SK-N-SH (cell line): ENCODE measurements at regions not wholly inside any gene's neighbourhood (a gene's known extent, or its start where the extent isn't known, plus 50 kb on each side); places are given as distances from the start of the nearest gene placed in this dataset.

ENCODE experiments used
- CTCF ChIA-PET: fragments of 300-600, 350-600 bp; formaldehyde crosslinking; extraction: SDS; loops from one replicate; lab custom pipeline; 2021; lab: Yijun Ruan, JAX
- POLR2A ChIA-PET: fragments of 350-600 bp; sonication (Branson Sonifier 250); formaldehyde crosslinking; extraction: SDS; loops from one replicate; lab custom pipeline; 2020; ENCODE audit warnings: antibody characterized with exemption, inconsistent platforms; lab: Yijun Ruan, JAX
- DNase-seq: peaks from one replicate; pipeline ENCODE4 v3.0.0; 2012
- H2AFZ ChIP-seq: fragments of 200-600 bp; sonication (generic); 2 replicates; pipeline ENCODE4 v1.8.1; 2016; ENCODE audit warnings: antibody characterized with exemption, mild to moderate bottlenecking, low read depth
- H3F3A ChIP-seq: fragments of 200-600 bp; sonication (generic); replicated peaks from 2 replicates; pipeline ENCODE3; 2016; ENCODE audit warnings: antibody characterized with exemption, mild to moderate bottlenecking; ENCODE audit not compliant: insufficient read depth
- H3K27ac ChIP-seq, 2 experiments: fragments of 200-500 bp in 1 of 2; fragments of 200-600 bp in 1 of 2; sonication (Bioruptor generic) in 1 of 2; sonication (generic), shearing (Covaris generic) in 1 of 2; 2 replicates each; pipeline versions ENCODE4 v1.5.1 to v1.6.1; 2014 to 2016; ENCODE audit warnings: low read depth in 2 of 2, inconsistent platforms in 1 of 2, low read length in 1 of 2, mild to moderate bottlenecking in 1 of 2, mixed read lengths in 1 of 2
- H3K27me3 ChIP-seq: fragments of 200-600 bp; sonication (generic), shearing (Covaris generic); 2 replicates; pipeline ENCODE4 v1.6.1; 2016; ENCODE audit warnings: mixed run types; ENCODE audit not compliant: insufficient read depth
- H3K36me3 ChIP-seq, 2 experiments: fragments of 200-500 bp in 1 of 2; fragments of 200-600 bp in 1 of 2; sonication (Bioruptor generic) in 1 of 2; sonication (generic) in 1 of 2; replicated peaks in 1 of 2; 2 replicates each; pipeline versions ENCODE3 to v1.5.1; 2014 to 2016; ENCODE audit warnings: low read length in 1 of 2, mild to moderate bottlenecking in 1 of 2; ENCODE audit not compliant: insufficient read depth in 2 of 2, control insufficient read depth in 1 of 2
- H3K4me1 ChIP-seq, 2 experiments: fragments of 200-500 bp in 1 of 2; fragments of 200-600 bp in 1 of 2; sonication (Bioruptor generic) in 1 of 2; sonication (generic), shearing (Covaris generic) in 1 of 2; 2 replicates each; pipeline versions ENCODE4 v1.5.1 to v1.6.1; 2014 to 2016; ENCODE audit warnings: low read depth in 1 of 2, low read length in 1 of 2, mixed run types in 1 of 2; ENCODE audit not compliant: insufficient read depth in 2 of 2, control insufficient read depth in 1 of 2
- H3K4me2 ChIP-seq: fragments of 200-600 bp; sonication (generic), shearing (Covaris generic); 2 replicates; pipeline ENCODE4 v1.6.1; 2017; ENCODE audit warnings: mixed run types
- H3K4me3 ChIP-seq, 2 experiments: fragments of 200-500 bp in 1 of 2; fragments of 200-600 bp in 1 of 2; sonication (Bioruptor generic) in 1 of 2; sonication (generic), shearing (Covaris generic) in 1 of 2; 2 replicates each; pipeline versions ENCODE4 v1.5.1 to v1.8.1; 2014 to 2016; ENCODE audit warnings: low read depth in 2 of 2, inconsistent platforms in 1 of 2, low read length in 1 of 2, mild to moderate bottlenecking in 1 of 2, mixed read lengths in 1 of 2, moderate library complexity in 1 of 2
- H3K79me2 ChIP-seq: fragments of 200-600 bp; sonication (generic); 2 replicates; pipeline ENCODE4 v1.8.1; 2017; ENCODE audit warnings: mild to moderate bottlenecking; ENCODE audit not compliant: insufficient read depth
- H3K9ac ChIP-seq: fragments of 200-600 bp; sonication (generic); 2 replicates; pipeline ENCODE4 v1.6.1; 2017; ENCODE audit warnings: mixed run types
- H3K9me2 ChIP-seq: fragments of 200-600 bp; sonication (generic); 2 replicates; pipeline ENCODE4 v1.6.1; 2017; ENCODE audit warnings: mixed run types
- H3K9me3 ChIP-seq: fragments of 200-600 bp; sonication (generic); 2 replicates; pipeline ENCODE4 v1.6.1; 2017; ENCODE audit warnings: mixed run types, mild to moderate bottlenecking, moderate library complexity
- H4K20me1 ChIP-seq: fragments of 200-600 bp; sonication (generic); 2 replicates; pipeline ENCODE4 v1.6.1; 2017; ENCODE audit warnings: mild to moderate bottlenecking, mixed run types; ENCODE audit not compliant: insufficient read depth
- ELF1 ChIP-seq: IDR thresholded peaks from 2 replicates; pipeline ENCODE4 v1.4.0; 2012
- EP300 ChIP-seq, 2 experiments: IDR thresholded peaks; 2 replicates each; pipeline versions ENCODE4 v1.4.0 to v1.6.1; 2012; ENCODE audit warnings: borderline replicate concordance in 1 of 2, low read depth in 1 of 2, low read length in 1 of 2
- FOXJ3 ChIP-seq: sonication (generic); formaldehyde crosslinking; IDR thresholded peaks from 2 replicates; pipeline ENCODE4 v1.5.1; 2020; ENCODE audit warnings: mild to moderate bottlenecking, missing genetic modification reagents
- FOXM1 ChIP-seq: IDR thresholded peaks from 2 replicates; pipeline ENCODE4 v1.4.0; 2012; ENCODE audit warnings: low read depth, mild to moderate bottlenecking
- GABPA ChIP-seq: IDR thresholded peaks from 2 replicates; pipeline ENCODE4 v1.4.0; 2012; ENCODE audit warnings: low read depth, mild to moderate bottlenecking
- GATA2 ChIP-seq: sonication (generic); formaldehyde crosslinking; IDR thresholded peaks from 2 replicates; pipeline ENCODE4 v1.5.0; 2020; ENCODE audit warnings: mild to moderate bottlenecking, missing genetic modification reagents
- JUND ChIP-seq: IDR thresholded peaks from 2 replicates; pipeline ENCODE4 v1.4.0; 2012
- MEF2A ChIP-seq: IDR thresholded peaks from 2 replicates; pipeline ENCODE4 v1.4.0; 2012; ENCODE audit warnings: low read depth, borderline replicate concordance
- POLR2AphosphoS5 ChIP-seq: IDR thresholded peaks from 2 replicates; pipeline ENCODE4 v1.6.1; 2012; ENCODE audit warnings: low read depth, low read length
- RAD21 ChIP-seq: IDR thresholded peaks from 2 replicates; pipeline ENCODE4 v1.6.1; 2012; ENCODE audit warnings: mild to moderate bottlenecking, low read length
- RCOR1 ChIP-seq: fragments of 150-350 bp; IDR thresholded peaks from 2 replicates; pipeline ENCODE4 v1.6.1; 2017; ENCODE audit warnings: antibody characterized with exemption, low read length
- RFX5 ChIP-seq: IDR thresholded peaks from 2 replicates; pipeline ENCODE4 v1.6.1; 2012; ENCODE audit warnings: mild to moderate bottlenecking, improper control_type of control experiment, low read length
- RXRA ChIP-seq: IDR thresholded peaks from 2 replicates; pipeline ENCODE4 v1.4.0; 2012; ENCODE audit warnings: low read depth, mild to moderate bottlenecking, borderline replicate concordance
- SIN3A ChIP-seq: IDR thresholded peaks from 2 replicates; pipeline ENCODE4 v1.6.1; 2012; ENCODE audit warnings: low read depth, mild to moderate bottlenecking, low read length, moderate library complexity, borderline replicate concordance
- TAF1 ChIP-seq: IDR thresholded peaks from 2 replicates; pipeline ENCODE4 v1.6.1; 2012; ENCODE audit warnings: low read depth, mild to moderate bottlenecking, low read length, moderate library complexity, borderline replicate concordance
- TCF12 ChIP-seq: IDR thresholded peaks from 2 replicates; pipeline ENCODE4 v1.4.0; 2012
- TEAD4 ChIP-seq: IDR thresholded peaks from 2 replicates; pipeline ENCODE4 v1.4.0; 2012; ENCODE audit warnings: mild to moderate bottlenecking, borderline replicate concordance; ENCODE audit not compliant: insufficient read depth
- USF2 ChIP-seq: fragments of 150-350 bp; IDR thresholded peaks from 2 replicates; pipeline ENCODE4 v1.6.1; 2017; ENCODE audit warnings: antibody characterized with exemption, low read length, low read depth, borderline replicate concordance
- ZBTB33 ChIP-seq: IDR thresholded peaks from 2 replicates; pipeline ENCODE4 v1.4.0; 2012; ENCODE audit warnings: low read depth, borderline replicate concordance
- WGBS: methylation state at CpG from one replicate; pipeline ENCODE4 v1.1.6; 2017; ENCODE audit warnings: low lambda C conversion rate; 5-methylcytosine and 5-hydroxymethylcytosine counted together
- TF ChIP-seq, protein P1 (sequence below): IDR thresholded peaks from 2 replicates; pipeline ENCODE4 v1.4.0; 2012; ENCODE audit warnings: low read depth, borderline replicate concordance
- TF ChIP-seq, protein P2 (sequence below): IDR thresholded peaks from 2 replicates; pipeline ENCODE4 v1.4.0; 2012; ENCODE audit warnings: low read depth
- TF ChIP-seq, protein P3 (sequence below): fragments of 200-600 bp; sonication (generic); IDR thresholded peaks from 2 replicates; pipeline ENCODE4 v1.6.1; 2017; ENCODE audit warnings: antibody characterized with exemption, mild to moderate bottlenecking, moderate library complexity

DNA sequence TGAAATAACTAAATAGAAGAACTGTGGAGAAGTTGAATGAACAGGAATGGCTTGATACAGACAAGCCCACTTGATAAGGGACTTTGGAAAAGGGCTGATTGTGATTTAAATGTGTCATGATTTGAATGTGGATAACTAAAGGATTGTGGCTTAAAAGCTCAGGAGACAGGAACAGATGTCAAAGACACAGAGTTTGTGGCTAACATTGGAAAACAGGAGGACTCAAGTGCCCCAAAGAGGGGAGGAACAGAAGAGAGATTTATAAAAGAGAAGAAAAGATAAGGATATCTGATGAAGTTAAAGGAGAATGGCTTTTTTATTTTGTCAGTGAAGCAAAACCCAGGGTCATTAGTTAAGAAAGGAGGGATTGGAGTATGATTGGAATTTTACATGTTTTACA, 124.2 kb upstream of the TRPM3 start (continued):
- TF ChIP-seq RXRA (no peak), ELF1 (no peak)
- TF ChIP-seq, protein P1, sequence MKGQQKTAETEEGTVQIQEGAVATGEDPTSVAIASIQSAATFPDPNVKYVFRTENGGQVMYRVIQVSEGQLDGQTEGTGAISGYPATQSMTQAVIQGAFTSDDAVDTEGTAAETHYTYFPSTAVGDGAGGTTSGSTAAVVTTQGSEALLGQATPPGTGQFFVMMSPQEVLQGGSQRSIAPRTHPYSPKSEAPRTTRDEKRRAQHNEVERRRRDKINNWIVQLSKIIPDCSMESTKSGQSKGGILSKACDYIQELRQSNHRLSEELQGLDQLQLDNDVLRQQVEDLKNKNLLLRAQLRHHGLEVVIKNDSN, result no peak

DNA sequence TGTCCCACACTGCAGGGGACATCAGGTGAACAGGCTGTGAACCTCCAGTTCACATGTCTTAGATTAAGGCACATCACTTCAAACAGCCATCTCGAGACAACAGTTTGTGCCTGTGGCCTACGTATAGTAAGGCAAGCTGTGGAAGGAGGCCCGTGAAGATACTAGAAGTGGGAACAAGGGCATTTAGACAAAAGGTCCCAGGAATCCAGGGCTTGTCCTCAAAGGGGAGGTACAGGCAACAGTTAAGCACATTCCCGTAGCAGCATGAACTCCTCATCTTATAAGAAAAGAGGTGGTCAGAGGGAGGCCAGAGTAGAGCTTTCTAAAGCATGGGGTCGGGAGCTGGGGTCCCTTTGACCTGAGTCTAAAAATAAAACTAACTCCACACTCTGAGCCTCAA, 122.5 kb upstream of the TRPM3 start:
- TF ChIP-seq POLR2AphosphoS5 (no peak), RFX5 (no peak), SIN3A (no peak), FOXM1 (no peak), GATA2 (CRISPR knock-in tag) (no peak), RCOR1 (no peak), EP300 (IDR thresholded peaks at IDR 0.05; ENCODE audit: borderline replicate concordance in 1 of 2, low read depth in 1 of 2, low read length in 1 of 2) (no peak), TAF1 (no peak), TEAD4 (no peak)
- Histone ChIP-seq H3K4me2 (no peak overlapping the region), H3K27me3 (peaks cover 7% of the 10 kb centered on the region; the same call in 1 of the 2 replicates), H3K36me3 (no peaks in the 10 kb centered on the region), H3K4me3 (no peak overlapping the region), H3K9me3 (no peaks in the 10 kb centered on the region), H3K4me1 (no peaks in the 10 kb centered on the region), H4K20me1 (no peaks in the 10 kb centered on the region), H2AFZ (no peak overlapping the region), H3K9me2 (no peaks in the 10 kb centered on the region), H3K27ac (no peak overlapping the region), H3F3A (no peaks in the 10 kb centered on the region), H3K9ac (no peak overlapping the region), H3K79me2 (no peaks in the 10 kb centered on the region)
- POLR2A ChIA-PET, result no interaction called here
- 1% methylated on average over 5 of the region's 5 CpGs for WGBS
- CTCF ChIA-PET, result no interaction called here
- DNase-seq, result no peak

GRCh38 chr9:71242081-71242480, 120.7 kb upstream of the TRPM3 start:
- Histone ChIP-seq H3K9me2 (no peaks in the 10 kb centered on the region), H3K4me1 (no peaks in the 10 kb centered on the region), H3K9me3 (no peaks in the 10 kb centered on the region), H3K27me3 (peaks cover 7% of the 10 kb centered on the region; the same call in 1 of the 2 replicates), H2AFZ (no peak overlapping the region), H3K9ac (no peak overlapping the region), H3K4me3 (no peak overlapping the region), H4K20me1 (no peaks in the 10 kb centered on the region), H3K27ac (no peak overlapping the region), H3F3A (no peaks in the 10 kb centered on the region), H3K4me2 (no peak overlapping the region), H3K79me2 (no peaks in the 10 kb centered on the region), H3K36me3 (no peaks in the 10 kb centered on the region)
- CTCF ChIA-PET, result interaction anchor here (1.0 kb wide), 1 partner anchor 8 kb away, joined by 4 read pairs; no protein-coding TSS in a partner anchor
- 14% methylated on average over 6 of the region's 6 CpGs for WGBS
- no peak for DNase-seq
- POLR2A ChIA-PET, result no interaction called here
- no peak for TF ChIP-seq MEF2A
- TF ChIP-seq RAD21, result no peak
- no peak for TF ChIP-seq TCF12
- TF ChIP-seq GABPA, result no peak
- TF ChIP-seq ZBTB33, result no peak
- TF ChIP-seq GATA2 (CRISPR knock-in tag), result no peak
- TF ChIP-seq POLR2AphosphoS5, result no peak
- TF ChIP-seq USF2, result no peak
- TF ChIP-seq, protein P2, sequence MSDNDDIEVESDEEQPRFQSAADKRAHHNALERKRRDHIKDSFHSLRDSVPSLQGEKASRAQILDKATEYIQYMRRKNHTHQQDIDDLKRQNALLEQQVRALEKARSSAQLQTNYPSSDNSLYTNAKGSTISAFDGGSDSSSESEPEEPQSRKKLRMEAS, result no peak
- no peak for TF ChIP-seq RCOR1
- TF ChIP-seq, protein P3, sequence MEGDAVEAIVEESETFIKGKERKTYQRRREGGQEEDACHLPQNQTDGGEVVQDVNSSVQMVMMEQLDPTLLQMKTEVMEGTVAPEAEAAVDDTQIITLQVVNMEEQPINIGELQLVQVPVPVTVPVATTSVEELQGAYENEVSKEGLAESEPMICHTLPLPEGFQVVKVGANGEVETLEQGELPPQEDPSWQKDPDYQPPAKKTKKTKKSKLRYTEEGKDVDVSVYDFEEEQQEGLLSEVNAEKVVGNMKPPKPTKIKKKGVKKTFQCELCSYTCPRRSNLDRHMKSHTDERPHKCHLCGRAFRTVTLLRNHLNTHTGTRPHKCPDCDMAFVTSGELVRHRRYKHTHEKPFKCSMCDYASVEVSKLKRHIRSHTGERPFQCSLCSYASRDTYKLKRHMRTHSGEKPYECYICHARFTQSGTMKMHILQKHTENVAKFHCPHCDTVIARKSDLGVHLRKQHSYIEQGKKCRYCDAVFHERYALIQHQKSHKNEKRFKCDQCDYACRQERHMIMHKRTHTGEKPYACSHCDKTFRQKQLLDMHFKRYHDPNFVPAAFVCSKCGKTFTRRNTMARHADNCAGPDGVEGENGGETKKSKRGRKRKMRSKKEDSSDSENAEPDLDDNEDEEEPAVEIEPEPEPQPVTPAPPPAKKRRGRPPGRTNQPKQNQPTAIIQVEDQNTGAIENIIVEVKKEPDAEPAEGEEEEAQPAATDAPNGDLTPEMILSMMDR, result no peak
- TF ChIP-seq JUND, result no peak
- TF ChIP-seq FOXJ3, result no peak
